ENCODE measurements at regions not wholly inside any gene's neighbourhood (a gene's known extent, or its start where the extent isn't known, plus 50 kb on each side); places are given as distances from the start of the nearest gene placed in this dataset.

- no TSS peak for BruUV-seq (replicated peaks)
- Histone ChIP-seq H4K20me1 (ENCODE audit: low read length) (no peaks in the 10 kb centered on the region), H3K27me3 (ENCODE audit: low read length) (no peaks in the 10 kb centered on the region), H3K4me2 (ENCODE audit: low read length) (no peak overlapping the region), H3K9me2 (replicated peaks; ENCODE audit: low read length) (no peaks in the 10 kb centered on the region), H3K4me3 (ENCODE audit: low read length) (no peak overlapping the region), H3K9ac (ENCODE audit: low read length) (no peak overlapping the region), H3K9me3 (ENCODE audit: low read length) (no peaks in the 10 kb centered on the region), H3K79me2 (ENCODE audit: low read length) (no peaks in the 10 kb centered on the region), H3K4me1 (ENCODE audit: insufficient read depth, low read length) (no peaks in the 10 kb centered on the region), H2AFZ (ENCODE audit: low read length) (no peak overlapping the region), H3K36me3 (ENCODE audit: low read depth, low read length) (no peaks in the 10 kb centered on the region), H3K27ac (ENCODE audit: low read length) (no peak overlapping the region), H3F3A (ENCODE audit: low read length, unreplicated experiment) (no peaks in the 10 kb centered on the region)
- DNase-seq, result no peak
- TF ChIP-seq EZH2 (IDR thresholded peaks at IDR 0.05; ENCODE audit: low read length, unreplicated experiment) (no peak), CTCF (conservative IDR thresholded peaks at IDR 0.05; ENCODE audit: low read depth, low read length) (no peak), EZH2phosphoT487 (IDR thresholded peaks at IDR 0.05; ENCODE audit: borderline replicate concordance, low read length) (no peak)
- CTCF ChIA-PET, result no interaction called here
- no peak for ATAC-seq
- intact Hi-C loops (cut with micrococcal nuclease), result no loop called here
- POLR2A ChIA-PET (ENCODE audit: unreplicated experiment), result no interaction called here
Observed at GRCh38 chr7:113976508-113976907, 57.7 kb upstream of the PPP1R3A start.

GRCh38 chr7:113968713-113969112, 49.9 kb upstream of the PPP1R3A start:
- H3K4me1 ChIP-seq (ENCODE audit: insufficient read depth, low read length), result no peaks in the 10 kb centered on the region
- no peak for DNase-seq
- H3K79me2 ChIP-seq (ENCODE audit: low read length), result no peaks in the 10 kb centered on the region
- 0 out of 2 replicates have a peak, but pooled peaks cover 3% of the 10 kb centered on the region for H3K27me3 ChIP-seq (ENCODE audit: low read length)
- intact Hi-C loops (cut with micrococcal nuclease), result no loop called here
- no peak overlapping the region for H3K4me2 ChIP-seq (ENCODE audit: low read length)
- H3K27ac ChIP-seq (ENCODE audit: low read length), result no peak overlapping the region
- H3K9me2 ChIP-seq (replicated peaks; ENCODE audit: low read length), result no peaks in the 10 kb centered on the region
- no peaks in the 10 kb centered on the region for H4K20me1 ChIP-seq (ENCODE audit: low read length)
- no peak for TF ChIP-seq EZH2phosphoT487 (IDR thresholded peaks at IDR 0.05; ENCODE audit: borderline replicate concordance, low read length)
- H3K36me3 ChIP-seq (ENCODE audit: low read depth, low read length), result no peaks in the 10 kb centered on the region
- BruUV-seq (replicated peaks), result no TSS peak
- no peak overlapping the region for H3K9ac ChIP-seq (ENCODE audit: low read length)
- no peaks in the 10 kb centered on the region for H3K9me3 ChIP-seq (ENCODE audit: low read length)
- no peak overlapping the region for H2AFZ ChIP-seq (ENCODE audit: low read length)
- no peak for ATAC-seq
- CTCF ChIA-PET, result no interaction called here
- no peak overlapping the region for H3K4me3 ChIP-seq (ENCODE audit: low read length)
- H3F3A ChIP-seq (ENCODE audit: low read length, unreplicated experiment), result no peaks in the 10 kb centered on the region
- POLR2A ChIA-PET (ENCODE audit: unreplicated experiment), result no interaction called here
